GM19468 (cell line): ENCODE measurements at regions not wholly inside any gene's neighbourhood (a gene's known extent, or its start where the extent isn't known, plus 50 kb on each side); places are given as distances from the start of the nearest gene placed in this dataset.
"Not testable (repeated sequence)": the region's sequence is repeated elsewhere in the genome, so short reads cannot be mapped to it uniquely, and the experiment has no call there.

Experiments
- ATAC-seq: cut with Tn5 transposase; IDR thresholded peaks from one replicate; pipeline ENCODE4 v1.9.1; 2021; ENCODE audit warnings: mild to moderate bottlenecking, moderate library complexity, moderate number of reproducible peaks; ENCODE audit not compliant: unreplicated experiment; ENCODE audit errors: extremely low read depth

DNA sequence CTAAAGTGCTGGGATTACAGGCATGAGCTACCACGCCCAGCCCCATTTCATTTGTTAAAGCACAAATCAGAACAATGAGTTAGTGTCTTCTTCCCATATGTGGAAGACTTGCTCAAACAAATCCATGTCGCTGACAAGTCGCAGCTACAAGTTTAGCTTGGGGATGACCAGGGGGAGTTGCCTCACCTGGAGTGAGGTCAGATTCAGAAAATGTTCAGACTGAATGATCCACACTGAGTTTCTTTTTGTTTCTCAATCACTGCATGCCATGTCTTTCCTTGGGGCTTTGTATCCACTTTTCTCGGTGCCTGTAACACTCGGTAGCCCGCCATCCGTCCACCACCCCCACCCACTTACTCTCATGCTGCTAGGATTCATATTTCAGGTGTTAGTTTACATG, 437.3 kb upstream of the DYNLRB2 start:
- ATAC-seq = no peak

DNA sequence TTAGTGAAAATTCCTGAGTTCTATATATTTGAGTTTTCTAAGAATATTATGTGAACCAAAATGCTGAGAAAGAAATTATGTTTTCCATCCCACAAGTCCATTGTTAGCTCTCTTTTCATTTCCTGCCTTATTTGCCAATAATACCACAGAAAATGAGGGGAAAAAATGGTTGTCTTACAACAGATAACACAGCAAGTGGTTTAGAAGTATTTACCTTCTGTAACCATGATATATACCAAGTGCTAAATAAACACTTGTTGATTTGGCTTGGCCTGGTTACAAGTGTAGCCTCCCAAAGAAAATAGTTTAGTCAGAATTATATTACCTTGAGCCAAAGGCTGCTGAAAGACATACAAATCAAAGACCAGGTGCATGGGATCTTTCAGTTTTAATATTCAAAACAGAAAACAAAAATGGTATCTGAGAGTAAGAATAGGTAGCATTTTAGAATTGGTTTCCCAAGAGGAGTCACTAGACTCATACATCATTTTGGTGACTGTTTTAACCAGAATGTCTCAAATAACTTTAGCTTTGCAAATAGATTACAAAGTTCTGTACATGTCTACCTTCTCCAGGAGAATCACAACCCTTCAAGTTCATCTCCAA, 439.8 kb upstream of the DYNLRB2 start:
- ATAC-seq = no peak

DNA sequence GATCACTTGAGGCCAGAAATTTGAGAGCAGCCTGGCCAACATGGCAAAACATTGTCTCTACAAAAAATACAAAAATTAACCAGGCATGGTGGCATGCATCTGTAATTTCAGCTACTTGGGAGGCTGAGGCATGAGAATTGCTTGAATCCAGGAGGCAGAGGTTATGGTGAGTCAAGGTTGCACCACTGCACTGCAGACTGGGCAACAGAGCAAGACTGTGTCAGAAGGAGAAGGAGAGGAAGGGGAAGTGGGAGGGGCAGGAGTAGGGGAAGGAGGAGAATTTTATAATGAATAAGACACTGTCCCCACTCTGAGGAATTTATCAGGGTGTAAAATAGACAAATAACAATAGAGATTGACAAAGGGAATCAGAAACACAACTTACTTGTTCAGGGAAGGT, 440.6 kb upstream of the DYNLRB2 start:
- no peak for ATAC-seq

DNA sequence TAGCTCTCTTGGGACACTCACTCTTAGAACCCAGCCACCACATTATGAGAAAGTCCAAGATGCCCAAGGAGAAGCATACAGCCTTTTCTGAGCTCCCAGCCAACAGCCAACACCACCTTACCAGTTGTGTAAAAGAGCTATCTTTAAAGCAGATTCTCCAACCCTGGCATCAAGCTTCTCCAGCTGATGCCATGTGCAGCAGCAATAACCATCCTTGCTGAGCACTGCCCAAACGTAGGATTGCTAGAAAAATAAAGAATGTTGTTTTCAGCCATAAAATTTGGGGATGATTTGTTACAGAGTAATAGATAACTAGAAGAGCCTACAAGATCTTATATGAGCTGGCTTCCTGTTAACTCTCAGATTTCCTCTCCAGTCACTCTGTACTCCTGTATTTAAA, 443.7 kb upstream of the DYNLRB2 start:
- ATAC-seq = no peak

DNA sequence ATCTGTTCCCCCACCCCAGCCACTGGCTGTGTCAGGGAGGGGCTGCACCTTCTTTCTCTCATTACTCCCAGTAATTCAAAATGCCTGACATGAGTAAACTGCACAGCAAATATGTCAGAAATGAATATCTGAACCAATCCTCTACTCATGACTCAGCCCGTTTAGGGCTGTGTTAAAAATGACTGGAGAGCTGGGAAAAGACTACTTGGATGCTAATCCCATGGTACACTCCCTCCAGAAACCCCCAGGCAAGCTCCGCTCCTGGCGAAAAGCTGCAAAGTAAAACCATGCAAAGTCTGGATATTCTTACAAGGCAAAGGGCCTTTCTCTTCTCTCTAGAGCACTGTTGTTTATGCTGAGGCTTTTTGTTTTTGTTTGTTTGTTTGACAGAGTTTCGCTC, 448.1 kb upstream of the DYNLRB2 start:
- no peak for ATAC-seq

DNA sequence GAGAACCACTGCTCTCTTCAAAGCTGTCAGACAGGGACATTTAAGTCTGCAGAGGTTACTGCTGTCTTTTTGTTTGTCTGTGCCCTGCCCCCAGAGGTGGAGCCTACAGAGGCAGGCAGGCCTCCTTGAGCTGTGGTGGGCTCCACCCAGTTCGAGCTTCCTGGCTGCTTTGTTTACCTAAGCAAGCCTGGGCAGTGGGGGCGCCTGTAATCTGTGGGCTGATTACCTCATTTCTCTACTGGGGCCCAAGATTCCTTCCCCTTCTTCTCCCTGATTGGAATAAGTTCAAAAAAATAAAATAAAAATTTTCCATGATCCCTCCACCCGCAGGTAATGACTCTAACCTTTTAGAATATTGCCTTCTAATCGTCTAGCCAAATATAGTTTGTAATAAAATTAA, 449.3 kb upstream of the DYNLRB2 start:
- ATAC-seq = not testable (repeated sequence)

DNA sequence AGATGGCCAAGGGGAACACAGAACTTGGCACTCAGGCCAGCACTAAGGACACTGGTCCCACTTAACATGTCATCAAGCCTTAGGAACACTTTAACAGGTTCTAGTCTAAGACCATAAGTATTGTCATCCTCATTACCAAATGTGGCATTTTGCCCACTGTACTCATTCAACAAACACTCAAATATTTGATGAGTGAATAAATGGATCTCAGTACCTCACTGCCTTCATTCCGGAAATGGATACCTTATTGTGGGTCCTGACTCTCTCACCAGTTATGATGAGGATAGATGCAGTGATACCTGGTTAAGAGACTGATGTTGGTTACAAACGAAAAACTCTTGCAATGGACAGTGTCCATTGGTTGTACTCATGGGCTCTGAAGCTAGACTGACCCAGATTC, 455.2 kb upstream of the DYNLRB2 start:
- no peak for ATAC-seq

DNA sequence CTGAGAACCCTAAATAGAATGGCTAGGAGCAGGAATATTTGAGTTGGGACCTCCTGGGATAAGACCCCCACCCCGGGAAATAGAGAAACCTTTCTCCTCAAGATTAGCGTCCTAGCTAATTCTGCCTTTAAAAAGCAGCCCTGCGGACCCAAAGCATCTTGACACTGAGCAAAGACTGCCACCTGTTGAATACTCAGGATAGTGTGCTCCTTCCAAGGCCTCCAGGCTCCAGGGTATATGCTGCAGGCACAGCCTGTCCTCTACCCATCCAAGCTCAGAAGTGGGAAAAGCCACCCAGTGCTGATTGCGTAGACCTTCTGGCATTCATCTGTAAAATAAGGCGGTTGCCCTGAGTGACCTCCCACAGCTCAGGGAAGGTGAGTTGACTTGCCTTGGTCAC, 456.2 kb upstream of the DYNLRB2 start:
- no peak for ATAC-seq

DNA sequence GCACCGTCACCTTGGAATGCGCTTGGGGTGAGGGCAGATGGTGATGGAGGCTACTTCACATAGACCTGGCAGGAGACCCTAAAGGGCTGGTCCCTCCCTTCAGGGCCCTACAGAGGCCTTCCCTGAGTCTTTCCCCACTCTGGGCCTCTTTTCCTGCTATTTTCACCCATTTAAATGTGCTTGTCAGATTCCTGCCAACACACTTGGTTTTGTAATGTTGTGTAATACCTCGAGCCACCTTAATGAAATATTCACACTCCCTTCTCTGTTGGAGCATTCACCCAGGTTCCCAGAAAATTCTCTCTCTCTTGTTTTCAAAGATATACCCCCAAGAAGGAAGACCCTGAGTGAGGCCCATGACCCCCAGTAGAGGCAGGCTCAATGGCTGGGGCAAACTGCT, 456.6 kb upstream of the DYNLRB2 start:
- no peak for ATAC-seq

DNA sequence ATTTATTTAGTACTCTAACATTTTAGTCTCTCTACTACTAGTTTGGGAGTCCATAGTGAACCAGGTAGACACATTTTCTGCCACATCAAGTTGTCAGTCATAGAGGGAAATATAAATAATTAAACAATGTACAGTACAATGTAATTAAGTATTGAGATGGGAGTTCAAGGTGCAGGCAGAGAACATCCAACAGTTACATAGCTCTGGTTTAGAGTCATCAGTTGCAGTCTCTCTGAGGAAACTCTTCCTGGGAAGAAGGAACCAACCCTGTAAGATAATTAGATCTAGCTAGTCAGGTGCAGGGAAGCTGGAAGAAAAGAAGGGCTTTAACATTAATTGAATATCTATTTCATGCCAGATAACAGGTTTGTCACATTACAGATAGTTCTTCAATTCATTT, 457.9 kb upstream of the DYNLRB2 start:
- ATAC-seq = no peak

DNA sequence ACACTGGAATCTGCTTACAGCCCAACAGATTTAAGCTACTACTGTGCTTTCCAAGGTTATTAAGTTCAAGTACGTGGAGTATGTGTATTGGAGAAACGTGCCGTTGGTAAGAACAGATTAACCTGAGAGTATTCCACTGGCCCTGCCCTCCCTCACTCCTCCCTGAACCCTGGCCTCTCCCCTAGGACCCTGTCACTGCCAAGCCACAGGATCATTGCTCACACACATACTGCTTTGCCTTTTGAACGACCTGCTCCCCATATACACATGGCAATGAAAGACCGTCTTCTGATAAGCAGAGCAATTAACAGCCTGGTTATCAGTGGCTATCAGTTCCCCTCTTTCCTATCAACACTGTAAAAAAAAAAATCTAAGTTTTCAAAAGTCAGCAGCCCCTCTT, 458.9 kb upstream of the DYNLRB2 start:
- no peak for ATAC-seq

DNA sequence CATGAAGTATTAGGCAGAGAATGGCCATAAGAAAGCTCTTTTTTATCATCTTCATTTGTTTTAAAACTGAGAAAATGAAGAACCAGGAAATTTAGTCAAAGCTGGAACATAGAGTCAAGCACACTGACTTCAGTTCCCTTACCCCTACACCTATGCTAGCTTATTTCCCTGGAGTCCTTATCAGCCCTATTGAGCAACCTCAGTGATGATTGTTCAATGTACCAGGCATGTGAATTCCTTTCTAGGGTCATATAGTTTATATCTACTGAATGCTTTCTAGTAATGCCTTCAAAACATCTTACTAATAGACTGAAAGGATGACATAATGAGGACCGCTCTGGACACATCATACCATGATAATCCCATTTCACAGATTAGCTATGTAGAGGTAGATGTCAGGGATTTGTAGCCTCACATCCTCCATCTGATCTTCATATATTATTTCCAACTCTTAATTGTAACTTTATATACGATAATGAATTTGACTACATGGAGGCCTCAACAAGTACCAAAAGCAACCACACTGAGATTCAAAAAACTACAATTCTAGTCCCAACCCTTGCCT, 460.4 kb upstream of the DYNLRB2 start:
- ATAC-seq = no peak

DNA sequence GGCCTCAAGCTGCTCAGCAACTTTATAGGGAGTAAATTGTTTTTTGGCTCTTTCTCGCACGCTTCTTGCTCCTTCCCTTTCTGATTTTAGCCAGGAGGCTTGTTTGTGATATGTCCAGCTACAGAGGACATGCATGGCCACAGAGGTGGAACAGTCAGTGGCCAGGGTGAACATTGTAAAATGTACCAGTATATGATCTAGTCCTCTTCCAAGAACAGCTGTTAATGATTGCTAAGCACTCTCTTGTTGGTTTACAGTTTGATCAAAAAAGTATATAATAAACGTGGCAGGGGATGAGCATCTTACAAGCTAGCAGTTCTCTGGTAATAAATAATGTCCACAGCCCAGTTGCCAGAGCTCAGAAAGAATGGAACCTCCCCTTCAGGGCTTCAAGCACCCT, 461.7 kb upstream of the DYNLRB2 start:
- no peak for ATAC-seq

DNA sequence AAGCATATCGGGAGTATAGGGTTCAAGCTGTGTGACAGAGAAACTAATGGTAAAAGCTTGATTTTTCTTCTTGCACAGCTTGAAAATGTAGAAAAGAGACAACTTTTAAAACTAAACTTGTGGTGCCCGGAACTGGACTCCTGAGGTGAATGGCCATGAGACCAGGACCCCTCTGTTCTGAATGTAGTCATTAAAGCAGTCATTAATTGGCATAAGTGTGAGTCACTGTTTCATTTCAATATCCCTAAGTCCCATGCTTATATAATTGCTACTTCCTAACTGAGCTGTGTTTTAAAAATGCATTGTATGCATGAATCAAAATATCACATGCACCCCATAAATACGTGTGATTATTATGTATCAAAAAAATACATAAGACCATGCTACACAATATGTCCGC, 463.1 kb upstream of the DYNLRB2 start:
- ATAC-seq = no peak

DNA sequence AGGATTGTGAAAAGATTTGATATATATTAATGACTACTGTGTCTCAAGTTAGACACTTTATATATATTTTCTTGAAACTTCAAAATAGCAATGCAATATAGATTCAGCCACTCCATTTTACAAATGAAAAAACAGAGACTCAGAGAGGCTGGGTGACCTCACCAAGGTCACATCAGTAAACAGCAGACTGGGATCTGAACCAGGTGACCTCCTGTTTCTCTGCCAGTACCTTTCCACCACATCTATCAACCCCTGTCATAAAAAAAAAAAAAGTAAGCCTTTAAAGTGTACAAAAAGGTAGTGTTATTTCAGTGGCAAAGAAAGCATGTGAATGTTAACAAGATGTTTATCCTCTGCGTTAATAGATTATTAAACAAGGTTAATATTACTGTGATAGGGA, 466.5 kb upstream of the DYNLRB2 start:
- ATAC-seq = no peak

DNA sequence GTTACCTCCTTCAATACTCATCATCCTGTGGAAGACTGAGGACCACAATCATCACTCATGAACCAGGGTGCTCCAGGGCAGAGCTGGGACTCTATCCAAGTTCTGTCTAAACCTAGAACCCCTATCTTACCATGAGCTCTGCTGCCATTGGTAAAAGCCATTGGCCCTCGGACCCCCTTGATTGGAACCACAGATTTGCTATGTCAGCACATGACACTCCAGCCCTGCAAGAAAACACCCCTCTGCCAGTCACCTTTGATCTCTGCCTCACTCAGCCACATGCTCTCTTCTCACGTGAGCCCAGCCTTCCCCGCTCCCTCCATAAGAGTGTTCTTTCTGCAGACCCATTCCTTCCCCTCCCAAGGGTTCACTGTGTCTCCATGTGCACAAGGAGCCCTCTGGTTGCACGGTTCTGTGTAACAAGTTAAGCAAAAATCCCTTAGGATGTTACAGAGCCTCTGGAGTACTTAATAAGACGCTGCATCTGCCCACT, 468.8 kb upstream of the DYNLRB2 start:
- no peak for ATAC-seq

DNA sequence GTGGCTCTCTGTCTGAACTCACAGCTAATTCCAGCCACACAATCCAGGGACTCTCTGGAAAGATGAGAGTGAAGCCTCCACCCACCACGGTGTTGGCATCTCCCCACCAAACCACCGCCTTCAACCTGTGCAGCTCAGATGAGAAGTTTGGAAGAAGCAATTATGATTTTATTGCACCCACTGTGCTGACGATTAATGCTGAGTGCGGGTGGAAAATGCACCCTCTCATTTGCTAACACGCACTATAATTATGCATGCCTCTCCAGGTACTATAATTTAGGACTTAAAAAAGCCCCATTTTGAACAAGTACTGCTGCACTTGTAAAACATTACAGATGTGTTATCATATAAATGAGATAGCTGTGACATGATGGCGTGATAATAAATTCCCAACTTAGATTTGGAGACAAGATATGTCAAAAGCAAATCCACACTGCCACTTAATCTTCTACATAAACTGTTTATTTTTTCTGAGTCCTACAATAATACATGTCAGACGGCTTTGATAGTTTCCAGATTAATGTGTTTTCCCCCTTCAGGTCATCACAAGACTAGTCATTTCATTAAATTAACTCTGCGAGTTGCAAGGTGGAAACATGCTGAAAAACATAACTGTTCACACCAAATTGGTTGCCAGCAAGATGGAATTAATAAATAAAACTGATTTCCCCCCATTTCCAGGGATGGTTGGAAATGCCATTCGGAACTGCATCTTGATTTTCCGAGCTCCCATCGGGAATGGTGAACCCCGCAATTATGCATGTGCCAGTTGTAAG, 466.5 kb upstream of the MAF start:
- no peak for ATAC-seq

DNA sequence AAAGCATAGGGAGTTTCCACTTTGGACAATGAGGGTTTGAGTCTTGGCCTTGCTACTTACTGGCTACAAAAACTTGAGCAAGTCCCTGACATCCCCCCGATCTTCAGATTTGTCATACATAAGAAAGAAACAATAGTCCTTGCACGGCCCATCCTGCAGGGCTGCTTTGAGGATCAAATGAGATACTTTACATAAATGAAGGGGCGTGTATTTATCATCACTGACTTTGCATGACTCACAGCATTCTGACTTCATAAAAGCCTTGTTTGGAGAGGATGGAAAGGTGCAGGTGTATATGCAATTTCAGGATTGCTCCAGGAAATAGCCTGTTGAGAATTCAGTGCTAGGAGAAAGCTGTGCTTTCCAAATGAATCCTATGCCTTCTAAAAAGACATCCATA, 465.0 kb upstream of the MAF start:
- ATAC-seq = no peak

DNA sequence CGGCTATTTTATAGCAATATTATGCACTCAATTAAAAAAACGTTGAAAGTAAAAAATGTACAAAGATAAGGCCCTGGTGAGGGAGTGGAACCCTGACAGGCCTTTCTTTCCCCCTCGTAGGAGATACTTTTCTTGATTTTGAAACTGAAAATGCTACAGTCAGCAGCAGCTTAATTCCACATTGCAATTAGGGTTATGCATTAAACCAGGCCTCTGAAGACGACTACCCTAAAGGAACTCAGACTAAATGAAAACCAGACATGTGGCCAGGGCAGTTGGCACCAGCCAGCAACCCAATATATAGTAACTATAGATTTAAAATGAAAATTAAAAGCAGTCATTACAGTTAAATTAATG, 463.2 kb upstream of the MAF start:
- no peak for ATAC-seq

DNA sequence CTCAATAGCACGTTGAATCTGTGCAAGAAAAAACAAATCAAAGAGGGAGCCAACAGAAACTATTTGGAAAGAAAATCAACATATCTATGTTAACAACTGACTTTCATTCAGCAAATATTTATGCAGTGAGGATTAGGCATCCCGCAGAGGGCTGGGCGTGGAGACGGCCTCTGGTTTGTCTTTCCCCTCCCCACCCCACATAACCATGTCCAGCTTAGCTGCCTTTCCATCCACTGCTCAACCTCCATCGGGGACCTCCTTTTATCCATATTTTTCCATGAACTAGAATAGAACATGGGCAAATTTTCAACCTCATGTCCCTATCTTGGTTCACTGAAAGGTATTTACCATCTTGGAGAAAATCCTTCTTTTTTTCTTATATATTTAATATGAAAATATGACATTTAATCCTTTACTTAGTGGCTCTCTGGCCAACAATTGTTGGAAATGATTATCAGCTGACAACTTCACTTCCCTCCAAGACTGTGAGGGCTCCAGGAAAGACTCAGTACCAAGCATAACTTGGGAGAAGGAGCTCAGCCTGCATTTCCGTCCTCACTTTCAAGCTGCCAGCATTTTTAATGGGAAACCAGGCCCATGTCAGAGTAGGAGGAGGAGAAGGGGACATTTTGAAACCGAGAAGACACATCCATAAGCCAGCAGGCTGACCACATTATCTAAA, 462.6 kb upstream of the MAF start:
- no peak for ATAC-seq

DNA sequence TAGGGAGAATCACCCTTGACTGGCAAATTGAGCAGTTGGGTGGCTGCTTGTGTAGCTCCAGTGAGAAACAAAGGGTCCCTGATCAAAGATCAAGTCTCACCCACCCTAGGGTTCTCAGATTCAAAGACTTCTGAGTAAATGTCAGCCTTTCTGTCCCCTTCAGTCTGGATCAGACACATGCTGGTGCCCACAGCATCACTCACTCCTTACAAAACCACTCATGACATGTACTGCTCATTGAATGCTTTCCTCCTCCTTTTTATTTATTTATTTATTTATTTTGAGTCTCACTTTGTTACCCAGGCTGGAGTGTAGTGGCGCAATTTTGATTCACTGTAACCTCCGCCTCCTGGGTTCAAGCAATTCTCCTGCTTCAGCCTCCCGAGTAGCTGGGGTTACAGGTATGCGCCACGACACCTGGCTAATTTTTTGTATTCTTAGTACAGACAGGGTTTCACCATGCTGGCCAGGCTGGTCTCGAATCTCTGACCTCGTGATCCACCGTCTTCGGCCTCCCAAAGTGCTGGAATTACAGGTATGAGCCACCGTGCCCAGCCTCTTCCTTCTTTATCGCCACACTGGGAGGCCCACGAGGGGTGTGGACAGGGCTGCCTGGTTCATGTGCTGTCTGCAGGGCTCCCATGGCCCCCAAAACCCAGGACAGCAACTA, 462.0 kb upstream of the MAF start:
- no peak for ATAC-seq
